ENCODE measurements at regions not wholly inside any gene's neighbourhood (a gene's known extent, or its start where the extent isn't known, plus 50 kb on each side); places are given as distances from the start of the nearest gene placed in this dataset.

GRCh38 chr4:19155568-19155967 is 1096.1 kb upstream of the SLIT2 start:
- no peak for TF ChIP-seq CTCF (IDR thresholded peaks at IDR 0.05)
- TF ChIP-seq POLR2A (IDR thresholded peaks at IDR 0.05): no peak

All from heart left ventricle (tissue), 13 donors.